ENCODE measurements at regions not wholly inside any gene's neighbourhood (a gene's known extent, or its start where the extent isn't known, plus 50 kb on each side); places are given as distances from the start of the nearest gene placed in this dataset.
A peak's percentile ranks its signal among the peaks of the same experiment; 100 is the strongest.
"Not testable (repeated sequence)": the region's sequence is repeated elsewhere in the genome, so short reads cannot be mapped to it uniquely, and the experiment has no call there.

DNA sequence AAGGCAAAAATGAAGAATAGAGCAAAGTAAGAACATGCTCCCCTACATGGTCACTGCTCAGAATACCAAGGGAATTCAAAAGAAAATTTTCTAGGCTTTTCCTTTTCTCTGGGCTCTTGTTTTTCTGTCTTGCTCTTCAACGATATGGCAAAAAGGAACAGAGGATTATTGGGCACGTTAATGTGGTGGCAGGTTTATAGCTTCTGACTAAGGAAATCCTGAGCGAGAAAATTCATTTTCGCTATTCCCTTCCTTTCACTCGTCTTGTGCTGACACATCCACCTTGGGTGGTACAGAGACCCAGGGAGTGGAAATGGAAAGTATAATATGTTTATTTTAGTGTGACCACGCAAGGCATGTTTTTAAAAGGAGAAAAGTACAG, 132.8 kb downstream of the TRIM27 start:
- Histone ChIP-seq H2BK12ac (ENCODE audit: low read length) (no peak overlapping the region), H3K4ac (ENCODE audit: low read depth, low read length) (no peak overlapping the region), H3K79me1 (ENCODE audit: low read length) (no peaks in the 10 kb centered on the region), H3K23ac (ENCODE audit: low read length) (no peak overlapping the region), H2AFZ (ENCODE audit: insufficient read depth, low read length, poor library complexity) (no peak overlapping the region), H4K8ac (ENCODE audit: low read depth, low read length) (no peak overlapping the region), H3K4me2 (ENCODE audit: low read length) (no peak overlapping the region), H3K9me3 (ENCODE audit: insufficient read depth, low read depth, low read length) (peaks cover 2% of the 10 kb centered on the region), H4K91ac (ENCODE audit: low read depth, low read length) (no peak overlapping the region), H4K12ac (ENCODE audit: low read depth, low read length) (no peak overlapping the region), H2AK5ac (ENCODE audit: low read length) (no peak overlapping the region), H3K9ac (ENCODE audit: low read length) (no peak overlapping the region), H3K27me3 (ENCODE audit: insufficient read depth, low read length) (peaks cover 40% of the 10 kb centered on the region), H3K4me1 (ENCODE audit: control insufficient read depth in 1 of 2, insufficient read depth in 2 of 2, low read length in 2 of 2) (peaks cover 2 to 5% of the 10 kb centered on the region in 2 experiments), H3K27ac (ENCODE audit: low read depth, low read length) (no peak overlapping the region), H3K14ac (ENCODE audit: low read length) (no peak overlapping the region), H2BK120ac (ENCODE audit: insufficient read depth, low read length, poor library complexity) (no peak overlapping the region), H3K79me2 (ENCODE audit: control insufficient read depth, insufficient read depth, low read length, poor library complexity) (no peaks in the 10 kb centered on the region), H3K4me3 (ENCODE audit: low read depth, low read length) (no peak overlapping the region), H2BK5ac (ENCODE audit: low read depth, low read length, poor library complexity) (no peak overlapping the region), H3K18ac (ENCODE audit: low read length) (no peak overlapping the region), H3K36me3 (ENCODE audit: control insufficient read depth in 1 of 2, insufficient read depth in 2 of 2, low read length in 2 of 2) (no peaks in the 10 kb centered on the region)
- no CpG with 5 or more reads among the region's 6 CpGs for WGBS (ENCODE audit: extremely low coverage, insufficient coverage, insufficient read length)
- peak in 1 of 2 donors; percentile 28 for DNase-seq

DNA sequence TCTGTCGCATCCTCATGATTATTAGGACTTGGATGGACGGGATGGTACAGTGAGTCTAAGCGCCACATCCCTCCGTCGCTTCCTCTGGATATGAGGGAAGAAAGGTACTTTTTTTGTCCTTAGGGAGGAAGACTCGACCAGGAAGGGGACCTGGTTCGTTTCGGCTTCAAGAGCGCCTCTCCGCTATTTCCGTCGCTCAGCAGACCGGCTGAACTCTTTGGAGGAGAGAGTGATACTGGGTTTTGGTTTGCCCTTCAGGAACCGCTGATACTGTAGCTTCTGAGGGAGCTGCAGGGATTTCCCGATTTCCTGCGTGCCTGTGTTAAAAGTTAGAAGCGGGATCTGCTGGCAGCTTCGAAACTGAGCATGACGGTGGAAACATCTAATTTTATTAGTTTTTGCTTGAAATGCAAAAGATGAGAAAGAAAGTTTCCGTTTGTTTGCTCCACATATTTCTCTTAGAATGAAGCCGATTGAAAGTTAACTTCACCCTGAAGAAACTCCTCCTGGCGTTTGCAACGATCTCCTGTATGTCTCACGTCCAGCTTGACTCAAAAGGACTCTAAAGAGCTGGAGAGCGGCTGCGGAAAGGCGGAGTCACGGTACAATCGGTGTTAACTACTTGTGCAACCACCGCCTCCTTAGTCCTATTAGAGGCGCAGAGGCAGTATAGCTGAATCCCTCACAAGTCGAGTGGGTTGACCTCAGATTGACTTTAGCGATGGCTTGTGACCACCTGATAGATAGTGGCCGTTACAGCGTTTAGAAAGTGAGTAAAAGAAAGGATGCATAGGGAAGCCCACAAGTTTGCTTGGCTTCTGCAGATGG, 129.4 kb downstream of the TRIM27 start:
- no peak overlapping the region for H4K8ac ChIP-seq (ENCODE audit: low read depth, low read length)
- no peak overlapping the region for H3K27ac ChIP-seq (ENCODE audit: low read depth, low read length)
- H3K36me3 ChIP-seq (ENCODE audit: control insufficient read depth in 1 of 2, insufficient read depth in 2 of 2, low read length in 2 of 2), result no peaks in the 10 kb centered on the region
- no peak overlapping the region for H3K9ac ChIP-seq (ENCODE audit: low read length)
- H2BK5ac ChIP-seq (ENCODE audit: low read depth, low read length, poor library complexity), result no peak overlapping the region
- H4K12ac ChIP-seq (ENCODE audit: low read depth, low read length), result no peak overlapping the region
- no peak overlapping the region for H2AFZ ChIP-seq (ENCODE audit: insufficient read depth, low read length, poor library complexity)
- H3K4me2 ChIP-seq (ENCODE audit: low read length), result peak overlapping the region; percentile 57
- no peak overlapping the region for H4K91ac ChIP-seq (ENCODE audit: low read depth, low read length)
- H3K79me1 ChIP-seq (ENCODE audit: low read length), result no peaks in the 10 kb centered on the region
- H2AK5ac ChIP-seq (ENCODE audit: low read length), result no peak overlapping the region
- H3K4ac ChIP-seq (ENCODE audit: low read depth, low read length), result no peak overlapping the region
- H3K27me3 ChIP-seq (ENCODE audit: insufficient read depth, low read length), result peaks cover 11% of the 10 kb centered on the region
- H3K18ac ChIP-seq (ENCODE audit: low read length), result no peak overlapping the region
- no peaks in the 10 kb centered on the region for H3K9me3 ChIP-seq (ENCODE audit: insufficient read depth, low read depth, low read length)
- H3K4me1 ChIP-seq (ENCODE audit: control insufficient read depth in 1 of 2, insufficient read depth in 2 of 2, low read length in 2 of 2), result peaks cover 2 to 5% of the 10 kb centered on the region in 2 experiments
- no peaks in the 10 kb centered on the region for H3K79me2 ChIP-seq (ENCODE audit: control insufficient read depth, insufficient read depth, low read length, poor library complexity)
- no CpG with 5 or more reads among the region's 35 CpGs for WGBS (ENCODE audit: extremely low coverage, insufficient coverage, insufficient read length)
- H3K14ac ChIP-seq (ENCODE audit: low read length), result no peak overlapping the region
- no peak overlapping the region for H2BK120ac ChIP-seq (ENCODE audit: insufficient read depth, low read length, poor library complexity)
- H2BK12ac ChIP-seq (ENCODE audit: low read length), result no peak overlapping the region
- H3K23ac ChIP-seq (ENCODE audit: low read length), result no peak overlapping the region
- no peak overlapping the region for H3K4me3 ChIP-seq (ENCODE audit: low read depth, low read length)
- DNase-seq, result peak; percentile 59 to 81

DNA sequence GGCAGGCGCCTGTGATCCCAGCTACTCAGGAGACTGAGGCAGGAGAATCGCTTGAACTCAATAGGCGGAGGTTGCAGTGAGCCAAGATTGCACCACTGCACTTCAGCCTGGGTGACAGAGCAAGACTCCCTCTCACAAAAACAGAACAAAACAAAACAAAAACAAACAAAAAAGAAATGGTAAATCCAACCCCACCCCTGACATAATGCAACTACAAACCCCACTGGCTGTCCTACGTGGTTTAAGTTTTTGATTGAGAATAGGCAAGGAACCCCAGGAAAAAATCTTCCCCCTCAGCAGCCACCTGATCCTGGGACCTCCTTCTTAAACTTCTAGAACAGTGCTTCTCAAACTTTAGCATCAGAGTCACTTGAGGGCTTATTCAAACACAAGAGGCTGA, 123.1 kb downstream of the TRIM27 start:
- H4K91ac ChIP-seq (ENCODE audit: low read depth, low read length); H2BK120ac ChIP-seq (ENCODE audit: insufficient read depth, low read length, poor library complexity); H3K14ac ChIP-seq (ENCODE audit: low read length); H3K9ac ChIP-seq (ENCODE audit: low read length); H3K79me1 ChIP-seq (ENCODE audit: low read length); H2AFZ ChIP-seq (ENCODE audit: insufficient read depth, low read length, poor library complexity); H2AK5ac ChIP-seq (ENCODE audit: low read length); H3K9me3 ChIP-seq (ENCODE audit: insufficient read depth, low read depth, low read length); H3K18ac ChIP-seq (ENCODE audit: low read length); H2BK5ac ChIP-seq (ENCODE audit: low read depth, low read length, poor library complexity); H3K4ac ChIP-seq (ENCODE audit: low read depth, low read length); H4K12ac ChIP-seq (ENCODE audit: low read depth, low read length); H3K4me1 ChIP-seq (ENCODE audit: control insufficient read depth in 1 of 2, insufficient read depth in 2 of 2, low read length in 2 of 2); H3K4me2 ChIP-seq (ENCODE audit: low read length); H3K79me2 ChIP-seq (ENCODE audit: control insufficient read depth, insufficient read depth, low read length, poor library complexity); H3K36me3 ChIP-seq (ENCODE audit: control insufficient read depth in 1 of 2, insufficient read depth in 2 of 2, low read length in 2 of 2); H3K27ac ChIP-seq (ENCODE audit: low read depth, low read length); H3K4me3 ChIP-seq (ENCODE audit: low read depth, low read length); H4K8ac ChIP-seq (ENCODE audit: low read depth, low read length); H3K27me3 ChIP-seq (ENCODE audit: insufficient read depth, low read length); H3K23ac ChIP-seq (ENCODE audit: low read length); H2BK12ac ChIP-seq (ENCODE audit: low read length); DNase-seq: not testable (repeated sequence)
- no CpG with 5 or more reads among the region's 4 CpGs for WGBS (ENCODE audit: extremely low coverage, insufficient coverage, insufficient read length)

DNA sequence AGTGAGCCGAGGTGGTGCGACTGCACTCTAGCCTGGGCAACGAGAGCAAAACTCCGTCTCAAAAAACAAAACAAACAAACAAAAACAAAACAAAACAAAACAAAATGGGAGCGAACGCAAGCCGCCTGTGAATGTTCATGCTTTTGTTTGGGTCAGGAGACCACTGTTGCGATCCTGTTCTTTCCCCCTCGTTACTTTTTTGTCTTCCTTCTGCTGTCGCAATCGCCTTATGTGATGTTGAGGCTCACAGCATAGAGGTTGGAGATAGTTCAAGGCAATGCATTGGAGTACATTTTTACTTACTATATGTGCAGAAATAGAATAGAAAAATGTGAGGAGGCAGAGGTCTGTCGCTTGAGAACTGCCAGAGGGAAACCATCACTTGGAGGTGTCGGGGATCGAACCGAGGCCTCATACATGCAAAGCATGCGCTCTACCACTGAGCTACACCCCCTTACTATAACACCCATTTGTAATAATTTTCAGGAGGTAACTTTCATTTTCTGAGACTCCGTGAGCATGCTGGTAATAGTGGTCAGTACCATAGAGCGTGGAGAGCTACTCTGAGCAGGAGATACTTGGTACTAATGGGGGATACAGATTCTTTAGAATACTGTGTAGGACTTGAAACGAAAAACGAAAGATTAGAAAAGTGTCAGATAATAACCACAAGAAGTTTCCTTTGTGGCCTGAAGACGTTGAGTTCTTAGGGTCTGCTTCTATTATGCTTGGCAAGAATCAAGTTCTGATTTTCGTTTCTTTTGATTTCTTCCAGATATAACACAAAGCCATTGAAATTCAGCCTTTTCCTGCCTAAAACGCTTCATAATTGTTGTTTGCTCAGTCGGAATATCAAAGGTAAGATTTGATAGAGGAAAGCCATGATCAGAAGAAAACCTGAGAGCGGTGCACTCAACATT, 121.1 kb downstream of the TRIM27 start:
- Histone ChIP-seq H3K4me2 (ENCODE audit: low read length) (no peak overlapping the region), H4K12ac (ENCODE audit: low read depth, low read length) (no peak overlapping the region), H2AFZ (ENCODE audit: insufficient read depth, low read length, poor library complexity) (no peak overlapping the region), H3K79me2 (ENCODE audit: control insufficient read depth, insufficient read depth, low read length, poor library complexity) (no peaks in the 10 kb centered on the region), H3K23ac (ENCODE audit: low read length) (no peak overlapping the region), H3K4ac (ENCODE audit: low read depth, low read length) (no peak overlapping the region), H2BK5ac (ENCODE audit: low read depth, low read length, poor library complexity) (no peak overlapping the region), H3K27me3 (ENCODE audit: insufficient read depth, low read length) (peaks cover 2% of the 10 kb centered on the region), H3K9me3 (ENCODE audit: insufficient read depth, low read depth, low read length) (no peaks in the 10 kb centered on the region), H3K4me1 (ENCODE audit: control insufficient read depth in 1 of 2, insufficient read depth in 2 of 2, low read length in 2 of 2) (no peaks in the 10 kb centered on the region), H2AK5ac (ENCODE audit: low read length) (no peak overlapping the region), H3K79me1 (ENCODE audit: low read length) (no peaks in the 10 kb centered on the region), H4K91ac (ENCODE audit: low read depth, low read length) (no peak overlapping the region), H3K36me3 (ENCODE audit: control insufficient read depth in 1 of 2, insufficient read depth in 2 of 2, low read length in 2 of 2) (no peaks in the 10 kb centered on the region), H3K4me3 (ENCODE audit: low read depth, low read length) (no peak overlapping the region), H3K18ac (ENCODE audit: low read length) (no peak overlapping the region), H2BK12ac (ENCODE audit: low read length) (no peak overlapping the region), H2BK120ac (ENCODE audit: insufficient read depth, low read length, poor library complexity) (no peak overlapping the region), H3K9ac (ENCODE audit: low read length) (no peak overlapping the region), H3K14ac (ENCODE audit: low read length) (no peak overlapping the region), H3K27ac (ENCODE audit: low read depth, low read length) (no peak overlapping the region), H4K8ac (ENCODE audit: low read depth, low read length) (no peak overlapping the region)
- no peak for DNase-seq
- WGBS (ENCODE audit: extremely low coverage, insufficient coverage, insufficient read length), result no CpG with 5 or more reads among the region's 25 CpGs
